H9 (cell line): ENCODE measurements at regions not wholly inside any gene's neighbourhood (a gene's known extent, or its start where the extent isn't known, plus 50 kb on each side); places are given as distances from the start of the nearest gene placed in this dataset.

ENCODE experiments used
- DNase-seq: peaks from one replicate; pipeline ENCODE4 v3.0.0-alpha.2; 2017
- H2AFZ ChIP-seq: one replicate; pipeline ENCODE4 v1.6.1; 2013; ENCODE audit warnings: mild to moderate bottlenecking, low read length, control low read depth, moderate library complexity
- H2AK5ac ChIP-seq: 2 replicates; pipeline ENCODE4 v1.6.1; 2013; ENCODE audit warnings: low read length, control low read depth, mixed read lengths; ENCODE audit not compliant: insufficient read length
- H2BK120ac ChIP-seq: one replicate; pipeline ENCODE4 v1.6.1; 2013; ENCODE audit warnings: low read depth, mild to moderate bottlenecking, low read length, control low read depth, inconsistent platforms; ENCODE audit not compliant: poor library complexity, severe bottlenecking
- H2BK12ac ChIP-seq: 2 replicates; pipeline ENCODE4 v1.6.1; 2013; ENCODE audit warnings: low read length, control low read depth, mixed read lengths, low read depth; ENCODE audit not compliant: insufficient read length
- H2BK15ac ChIP-seq: 2 replicates; pipeline ENCODE4 v1.6.1; 2013; ENCODE audit warnings: low read depth, low read length, control low read depth
- H2BK20ac ChIP-seq: one replicate; pipeline ENCODE4 v1.6.1; 2013; ENCODE audit warnings: low read depth, mild to moderate bottlenecking, low read length, control low read depth, inconsistent platforms; ENCODE audit not compliant: poor library complexity, severe bottlenecking
- H2BK5ac ChIP-seq: 2 replicates; pipeline ENCODE4 v1.6.1; 2013; ENCODE audit warnings: low read length, control low read depth, mixed read lengths; ENCODE audit not compliant: insufficient read length
- H3K14ac ChIP-seq: 2 replicates; pipeline ENCODE4 v1.6.1; 2013; ENCODE audit warnings: low read length, control low read depth; ENCODE audit not compliant: insufficient read depth
- H3K18ac ChIP-seq: 2 replicates; pipeline ENCODE4 v1.6.1; 2013; ENCODE audit warnings: low read depth, mild to moderate bottlenecking, mixed read lengths, low read length, control low read depth; ENCODE audit not compliant: insufficient read length
- H3K23ac ChIP-seq: 2 replicates; pipeline ENCODE4 v1.6.1; 2013; ENCODE audit warnings: low read length, control low read depth, mixed read lengths, low read depth; ENCODE audit not compliant: insufficient read length
- H3K23me2 ChIP-seq: 2 replicates; pipeline ENCODE4 v1.6.1; 2013; ENCODE audit warnings: low read depth, mild to moderate bottlenecking, mixed read lengths, low read length, control low read depth; ENCODE audit not compliant: insufficient read length, poor library complexity, severe bottlenecking
- H3K27ac ChIP-seq: 2 replicates; pipeline ENCODE4 v1.5.1; 2013; ENCODE audit warnings: low read length, control low read depth, mixed read lengths, low read depth; ENCODE audit not compliant: insufficient read length
- H3K27me3 ChIP-seq: 2 replicates; pipeline ENCODE4 v1.6.1; 2013; ENCODE audit warnings: low read length, control low read depth, inconsistent platforms; ENCODE audit not compliant: insufficient read depth
- H3K4ac ChIP-seq: 2 replicates; pipeline ENCODE4 v1.6.1; 2013; ENCODE audit warnings: low read depth, mild to moderate bottlenecking, control low read depth, inconsistent platforms, low read length, moderate library complexity
- H3K4me1 ChIP-seq: 2 replicates; pipeline ENCODE4 v1.6.1; 2013; ENCODE audit warnings: low read length, control low read depth, inconsistent platforms; ENCODE audit not compliant: insufficient read depth
- H3K4me2 ChIP-seq: 2 replicates; pipeline ENCODE4 v1.6.1; 2013; ENCODE audit warnings: low read length, control low read depth, mixed read lengths; ENCODE audit not compliant: insufficient read length, insufficient read depth
- H3K56ac ChIP-seq: 2 replicates; pipeline ENCODE4 v1.6.1; 2013; ENCODE audit warnings: low read depth, mild to moderate bottlenecking, mixed read lengths, low read length, control low read depth; ENCODE audit not compliant: insufficient read length
- H3K79me1 ChIP-seq: 2 replicates; pipeline ENCODE4 v1.6.1; 2013; ENCODE audit warnings: low read depth, mild to moderate bottlenecking, moderate library complexity, low read length, control low read depth, inconsistent platforms; ENCODE audit not compliant: insufficient read depth, poor library complexity, severe bottlenecking
- H3K79me2 ChIP-seq: 2 replicates; pipeline ENCODE4 v1.6.1; 2013; ENCODE audit warnings: low read length, control low read depth, inconsistent platforms; ENCODE audit not compliant: insufficient read depth
- H3K9ac ChIP-seq: 2 replicates; pipeline ENCODE4 v1.6.1; 2013; ENCODE audit warnings: low read length, control low read depth, mixed read lengths; ENCODE audit not compliant: insufficient read length; ENCODE audit errors: extremely low read depth
- H3K9me3 ChIP-seq: one replicate; pipeline ENCODE4 v1.6.1; 2013; ENCODE audit warnings: low read depth, low read length, inconsistent platforms; ENCODE audit not compliant: control insufficient read depth
- H3T11ph ChIP-seq: one replicate; pipeline ENCODE4 v1.6.1; 2013; ENCODE audit warnings: mild to moderate bottlenecking, low read length, control low read depth, inconsistent platforms
- H4K20me1 ChIP-seq: one replicate; pipeline ENCODE4 v1.6.1; 2013; ENCODE audit not compliant: control insufficient read depth, insufficient read length, insufficient read depth
- H4K5ac ChIP-seq: 2 replicates; pipeline ENCODE4 v1.6.1; 2013; ENCODE audit warnings: low read depth, mild to moderate bottlenecking, mixed read lengths, low read length, control low read depth; ENCODE audit not compliant: insufficient read length
- H4K8ac ChIP-seq: replicated peaks from 2 replicates; pipeline ENCODE4 v1.6.1; 2013; ENCODE audit warnings: low read length, control low read depth, mixed read lengths, low read depth; ENCODE audit not compliant: insufficient read length
- H4K91ac ChIP-seq: 2 replicates; pipeline ENCODE4 v1.6.1; 2013; ENCODE audit warnings: low read depth, mild to moderate bottlenecking, moderate library complexity, mixed read lengths, low read length, control low read depth; ENCODE audit not compliant: insufficient read length
- H3K27ac Mint-ChIP-seq, 3 experiments: 2 replicates in 2 of 3; 3 replicates in 1 of 3; pipeline ENCODE4 v1.8.0; 2020 to 2021; ENCODE audit warnings: mixed read lengths in 3 of 3, mild to moderate bottlenecking in 1 of 3, moderate library complexity in 1 of 3
- H3K27me3 Mint-ChIP-seq: 2 replicates; pipeline ENCODE4 v1.8.0; 2021; ENCODE audit warnings: low read depth, mild to moderate bottlenecking, moderate library complexity, mixed read lengths
- H3K36me3 Mint-ChIP-seq, 3 experiments: 2 replicates in 2 of 3; 3 replicates in 1 of 3; pipeline ENCODE4 v1.8.0; 2020 to 2021; ENCODE audit warnings: low read depth in 3 of 3, mixed read lengths in 3 of 3; ENCODE audit not compliant: insufficient read depth in 1 of 3
- H3K4me1 Mint-ChIP-seq, 2 experiments: 2 replicates each; pipeline ENCODE4 v1.8.0; 2020; ENCODE audit warnings: mixed read lengths in 2 of 2
- H3K4me3 Mint-ChIP-seq, 2 experiments: 2 replicates in 1 of 2; 3 replicates in 1 of 2; pipeline ENCODE4 v1.8.0; 2020 to 2021; ENCODE audit warnings: mild to moderate bottlenecking in 2 of 2, mixed read lengths in 2 of 2, moderate library complexity in 1 of 2
- H3K9me3 Mint-ChIP-seq, 2 experiments: 2 replicates in 1 of 2; 3 replicates in 1 of 2; pipeline ENCODE4 v1.8.0; 2020; ENCODE audit warnings: mild to moderate bottlenecking in 2 of 2, mixed read lengths in 2 of 2, moderate library complexity in 1 of 2
- CTCF ChIP-seq: fragments of 200-600 bp; sonication (generic); conservative IDR thresholded peaks from 3 replicates; pipeline ENCODE4 v1.8.0; 2021; ENCODE audit warnings: antibody characterized with exemption, mild to moderate bottlenecking
- WGBS: extraction: QIAGEN DNeasy Blood & Tissue Kit; methylation state at CpG from one replicate; pipeline ENCODE4 v1.1.7; 2013; ENCODE audit warnings: missing lambda C conversion rate, low lambda C conversion rate, mixed read lengths; ENCODE audit not compliant: insufficient read length; ENCODE audit errors: extremely low coverage; 5-methylcytosine and 5-hydroxymethylcytosine counted together

- Histone ChIP-seq H3K9ac (no peak overlapping the region), H2BK20ac (no peak overlapping the region), H2BK12ac (no peak overlapping the region), H2BK120ac (no peak overlapping the region), H3K79me1 (no peaks in the 10 kb centered on the region), H4K5ac (no peak overlapping the region), H3K14ac (no peak overlapping the region), H3K4ac (no peak overlapping the region), H2BK5ac (no peak overlapping the region), H3K4me2 (no peak overlapping the region), H3K27me3 (no peaks in the 10 kb centered on the region), H3K56ac (no peak overlapping the region), H3K23me2 (no peaks in the 10 kb centered on the region), H2AK5ac (no peak overlapping the region), H4K91ac (no peak overlapping the region), H3T11ph (no peak overlapping the region), H3K9me3 (no peaks in the 10 kb centered on the region), H2AFZ (no peak overlapping the region), H3K18ac (no peak overlapping the region), H4K20me1 (no peaks in the 10 kb centered on the region), H3K23ac (no peak overlapping the region), H3K79me2 (no peaks in the 10 kb centered on the region), H3K27ac (no peak overlapping the region), H3K4me1 (no peaks in the 10 kb centered on the region), H2BK15ac (no peak overlapping the region), H4K8ac (no peak overlapping the region)
- Mint-ChIP-seq H3K27ac (no peak overlapping the region), H3K36me3 (no peaks in the 10 kb centered on the region; a peak in 1 of 7 replicates), H3K27me3 (no peaks in the 10 kb centered on the region), H3K9me3 (no peaks in the 10 kb centered on the region), H3K4me3 (no peak overlapping the region), H3K4me1 (no peaks in the 10 kb centered on the region)
- no CpG with 5 or more reads among the region's 10 CpGs for WGBS
- TF ChIP-seq CTCF = peak; percentile 55
- peak; percentile 55 for DNase-seq
These were observed 928.7 kb downstream of the LRFN5 start for GRCh38 chr14:42535397-42535796.
